ENCODE measurements at regions not wholly inside any gene's neighbourhood (a gene's known extent, or its start where the extent isn't known, plus 50 kb on each side); places are given as distances from the start of the nearest gene placed in this dataset.
"Not testable (repeated sequence)": the region's sequence is repeated elsewhere in the genome, so short reads cannot be mapped to it uniquely, and the experiment has no call there.

- no peak for ATAC-seq
- peaks cover 17% of the 10 kb centered on the region for H3K9me3 Mint-ChIP-seq
- no peak overlapping the region for H3K4me3 Mint-ChIP-seq
- no peaks in the 10 kb centered on the region for H3K4me1 Mint-ChIP-seq
- H3K27ac Mint-ChIP-seq = no peak overlapping the region
- no peaks in the 10 kb centered on the region for H3K27me3 Mint-ChIP-seq
- H3K36me3 Mint-ChIP-seq (ENCODE audit: low read depth) = no peaks in the 10 kb centered on the region
- DNase-seq = no peak
Observed at GRCh38 chr12:126451809-126452208, 1386.6 kb downstream of the AACS start.

- not testable (repeated sequence) for H3K4me1 Mint-ChIP-seq; ATAC-seq; H3K27ac Mint-ChIP-seq; DNase-seq; H3K27me3 Mint-ChIP-seq; H3K36me3 Mint-ChIP-seq (ENCODE audit: low read depth); H3K4me3 Mint-ChIP-seq
- peaks cover 15% of the 10 kb centered on the region for H3K9me3 Mint-ChIP-seq
Observed at GRCh38 chr12:126452686-126453085, 1387.5 kb downstream of the AACS start.

GRCh38 chr12:126454581-126454980 lies 1389.3 kb downstream of the AACS start:
- DNase-seq = no peak
- Mint-ChIP-seq H3K4me1 (no peaks in the 10 kb centered on the region), H3K4me3 (no peak overlapping the region), H3K27ac (no peak overlapping the region), H3K36me3 (ENCODE audit: low read depth) (no peaks in the 10 kb centered on the region), H3K9me3 (peaks cover 10% of the 10 kb centered on the region), H3K27me3 (no peaks in the 10 kb centered on the region)
- no peak for ATAC-seq

GRCh38 chr12:126457776-126458175 lies 1392.5 kb downstream of the AACS start:
- DNase-seq (no peak), ATAC-seq (no peak)
- no peaks in the 10 kb centered on the region for H3K4me1 Mint-ChIP-seq
- no peaks in the 10 kb centered on the region for H3K27me3 Mint-ChIP-seq
- no peak overlapping the region for H3K4me3 Mint-ChIP-seq
- H3K27ac Mint-ChIP-seq = no peak overlapping the region
- H3K9me3 Mint-ChIP-seq = no peaks in the 10 kb centered on the region
- H3K36me3 Mint-ChIP-seq (ENCODE audit: low read depth) = no peaks in the 10 kb centered on the region

GRCh38 chr12:126464153-126464552 lies 1398.9 kb downstream of the AACS start:
- Mint-ChIP-seq H3K9me3 (no peaks in the 10 kb centered on the region), H3K4me1 (no peaks in the 10 kb centered on the region), H3K27ac (no peak overlapping the region), H3K27me3 (no peaks in the 10 kb centered on the region), H3K4me3 (no peak overlapping the region), H3K36me3 (ENCODE audit: low read depth) (no peaks in the 10 kb centered on the region)
- DNase-seq (no peak), ATAC-seq (no peak)

- Mint-ChIP-seq H3K36me3 (ENCODE audit: low read depth) (no peaks in the 10 kb centered on the region), H3K9me3 (peaks cover 12% of the 10 kb centered on the region), H3K4me1 (no peaks in the 10 kb centered on the region), H3K4me3 (no peak overlapping the region), H3K27ac (no peak overlapping the region), H3K27me3 (no peaks in the 10 kb centered on the region)
- ATAC-seq = no peak
- no peak for DNase-seq
Observed at GRCh38 chr12:126469211-126469610, 1404.0 kb downstream of the AACS start.

- Mint-ChIP-seq H3K27ac (no peak overlapping the region), H3K4me1 (no peaks in the 10 kb centered on the region), H3K36me3 (ENCODE audit: low read depth) (no peaks in the 10 kb centered on the region), H3K27me3 (no peaks in the 10 kb centered on the region), H3K9me3 (peaks cover 17% of the 10 kb centered on the region), H3K4me3 (no peak overlapping the region)
- ATAC-seq (no peak), DNase-seq (no peak)
Observed at GRCh38 chr12:126474703-126475102, 1409.5 kb downstream of the AACS start.

- DNase-seq (no peak), ATAC-seq (no peak)
- no peak overlapping the region for H3K27ac Mint-ChIP-seq
Observed at GRCh38 chr12:126480451-126480850, 1415.2 kb downstream of the AACS start.

GRCh38 chr12:126481688-126482087 lies 1416.5 kb downstream of the AACS start:
- DNase-seq (no peak), ATAC-seq (no peak)
- no peaks in the 10 kb centered on the region for H3K36me3 Mint-ChIP-seq (ENCODE audit: low read depth)
- H3K27me3 Mint-ChIP-seq = no peaks in the 10 kb centered on the region
- no peak overlapping the region for H3K4me3 Mint-ChIP-seq
- no peak overlapping the region for H3K27ac Mint-ChIP-seq
- no peaks in the 10 kb centered on the region for H3K4me1 Mint-ChIP-seq
- peaks cover 7% of the 10 kb centered on the region for H3K9me3 Mint-ChIP-seq

More at GRCh38 chr12:126480451-126480850, 1415.2 kb downstream of the AACS start:
- Mint-ChIP-seq H3K36me3 (ENCODE audit: low read depth) (no peaks in the 10 kb centered on the region), H3K27me3 (no peaks in the 10 kb centered on the region), H3K4me3 (no peak overlapping the region), H3K9me3 (peaks cover 7% of the 10 kb centered on the region), H3K4me1 (no peaks in the 10 kb centered on the region)

GRCh38 chr12:126482238-126482889 lies 1417.1 kb downstream of the AACS start:
- Mint-ChIP-seq H3K27me3 (no peaks in the 10 kb centered on the region), H3K36me3 (ENCODE audit: low read depth) (no peaks in the 10 kb centered on the region), H3K27ac (no peak overlapping the region), H3K4me3 (no peak overlapping the region), H3K9me3 (peaks cover 12% of the 10 kb centered on the region), H3K4me1 (no peaks in the 10 kb centered on the region)
- ATAC-seq (no peak), DNase-seq (no peak)

- no peak overlapping the region for H3K4me3 Mint-ChIP-seq
- H3K4me1 Mint-ChIP-seq = no peaks in the 10 kb centered on the region
- no peak for ATAC-seq
- H3K27me3 Mint-ChIP-seq = no peaks in the 10 kb centered on the region
- DNase-seq = no peak
- peaks cover 12% of the 10 kb centered on the region for H3K9me3 Mint-ChIP-seq
- no peaks in the 10 kb centered on the region for H3K36me3 Mint-ChIP-seq (ENCODE audit: low read depth)
- H3K27ac Mint-ChIP-seq = no peak overlapping the region
Observed at GRCh38 chr12:126483145-126484068, 1418.2 kb downstream of the AACS start.

- Mint-ChIP-seq H3K4me1 (no peaks in the 10 kb centered on the region), H3K4me3 (no peak overlapping the region), H3K9me3 (peaks cover 23% of the 10 kb centered on the region), H3K36me3 (ENCODE audit: low read depth) (no peaks in the 10 kb centered on the region), H3K27me3 (no peaks in the 10 kb centered on the region), H3K27ac (no peak overlapping the region)
- no peak for DNase-seq
- no peak for ATAC-seq
Observed at GRCh38 chr12:126487431-126487980, 1422.3 kb downstream of the AACS start.

GRCh38 chr12:126488806-126489205 lies 1423.6 kb downstream of the AACS start:
- ATAC-seq = no peak
- Mint-ChIP-seq H3K36me3 (ENCODE audit: low read depth) (no peaks in the 10 kb centered on the region), H3K27me3 (no peaks in the 10 kb centered on the region), H3K9me3 (peaks cover 20% of the 10 kb centered on the region), H3K4me3 (no peak overlapping the region), H3K27ac (no peak overlapping the region), H3K4me1 (no peaks in the 10 kb centered on the region)
- no peak for DNase-seq

- H3K27ac Mint-ChIP-seq = no peak overlapping the region
- H3K36me3 Mint-ChIP-seq (ENCODE audit: low read depth) = no peaks in the 10 kb centered on the region
- no peak overlapping the region for H3K4me3 Mint-ChIP-seq
- H3K4me1 Mint-ChIP-seq = no peaks in the 10 kb centered on the region
- ATAC-seq (no peak), DNase-seq (no peak)
- no peaks in the 10 kb centered on the region for H3K27me3 Mint-ChIP-seq
- H3K9me3 Mint-ChIP-seq = peaks cover 14% of the 10 kb centered on the region
Observed at GRCh38 chr12:126492181-126492580, 1426.9 kb downstream of the AACS start.
